NCI-H774 (cell line): ENCODE measurements at regions not wholly inside any gene's neighbourhood (a gene's known extent, or its start where the extent isn't known, plus 50 kb on each side); places are given as distances from the start of the nearest gene placed in this dataset.

Experiments
- DNase-seq: peaks from one replicate; lab custom pipeline; 2025; lab: John Stamatoyannopoulos, UW

DNA sequence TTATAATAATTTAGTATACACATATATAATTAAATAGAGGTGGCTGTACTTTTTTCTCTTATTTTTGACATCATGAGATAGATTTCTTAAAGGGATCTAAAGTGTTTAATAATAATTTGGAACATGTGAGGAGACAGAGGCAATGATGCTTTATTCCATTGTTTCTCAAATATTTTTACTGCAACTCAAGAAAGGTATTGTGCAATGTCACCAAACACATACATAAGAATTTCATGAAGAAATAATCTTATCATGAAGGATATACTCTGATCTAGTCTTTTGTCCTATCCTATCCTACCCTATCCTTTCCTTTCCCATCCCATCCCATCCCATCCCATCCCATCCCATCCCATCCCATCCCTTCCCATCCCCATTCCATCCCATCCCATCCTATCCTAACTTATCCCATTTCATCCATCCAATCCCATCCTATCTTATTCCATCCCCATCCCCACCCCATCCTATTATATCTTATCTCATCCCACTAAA, 232.1 kb upstream of the SMIM21 start:
- no peak for DNase-seq

DNA sequence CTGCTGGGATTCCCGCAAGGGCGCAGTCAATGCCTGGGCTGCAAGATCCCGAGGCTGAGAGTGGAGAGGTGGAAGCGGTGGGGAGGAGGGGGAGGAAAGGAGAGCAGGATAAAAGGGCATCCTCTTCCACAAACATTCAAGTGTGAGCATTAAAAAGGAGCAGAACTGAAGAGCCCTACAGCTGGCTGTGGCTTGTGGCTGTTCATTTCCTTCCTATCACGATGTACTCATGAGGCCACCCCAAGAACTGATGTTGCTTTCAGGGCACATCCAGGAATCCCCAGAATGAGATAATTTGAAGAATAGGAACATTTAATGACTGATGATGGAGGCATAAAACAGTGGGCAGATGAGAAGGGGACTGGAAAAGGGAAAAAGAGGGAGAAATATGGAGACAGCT, 230.8 kb upstream of the SMIM21 start:
- DNase-seq, result no peak

DNA sequence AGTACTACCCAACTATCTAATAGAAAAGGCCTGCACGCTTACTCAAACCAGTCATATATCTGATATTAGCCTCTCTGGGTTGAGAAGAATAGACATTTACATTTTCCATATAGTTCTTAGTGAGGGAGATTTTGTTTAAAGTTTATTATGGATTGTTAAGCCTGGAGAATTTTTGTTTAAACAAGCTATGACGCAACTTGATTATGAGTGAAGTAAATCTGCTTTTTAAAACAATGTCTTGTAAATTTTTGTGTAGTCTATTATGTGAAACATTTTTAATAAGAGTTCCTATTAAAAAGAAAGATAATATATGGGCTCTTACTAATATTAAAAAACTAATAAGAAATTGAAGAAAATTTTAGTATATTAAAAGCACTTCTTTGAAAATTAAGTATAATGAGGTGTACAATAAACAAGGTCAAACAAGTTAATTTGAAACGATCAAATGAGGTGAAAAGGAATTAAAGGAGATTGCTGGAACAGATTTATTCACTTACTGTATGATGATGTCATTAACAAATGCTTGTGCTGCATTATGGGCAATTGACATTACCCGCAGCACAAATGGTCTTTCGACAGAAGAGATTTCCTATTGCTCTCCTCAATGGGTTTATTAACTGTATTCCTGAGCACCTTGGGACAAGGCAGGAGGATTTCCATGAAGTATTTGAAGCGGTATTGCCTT, 229.2 kb upstream of the SMIM21 start:
- DNase-seq, result no peak

DNA sequence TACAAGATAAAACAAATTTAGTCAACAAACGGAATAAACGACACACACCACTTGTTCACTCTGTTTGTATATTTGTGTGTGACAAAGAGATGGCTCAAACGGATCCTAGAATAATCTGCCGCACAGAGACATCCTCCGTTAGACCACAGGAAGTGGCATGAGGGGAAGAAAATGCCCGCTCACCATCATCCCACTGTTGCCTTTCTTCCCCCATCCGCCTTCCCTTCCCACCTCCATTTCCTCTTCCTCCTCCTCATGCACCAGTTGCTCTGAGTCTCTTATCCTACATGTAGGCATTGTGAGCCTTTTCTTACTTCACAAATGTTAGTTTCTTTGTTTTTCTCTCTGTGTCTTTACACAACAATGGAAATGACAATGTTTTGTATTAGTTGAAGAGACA, 228.5 kb upstream of the SMIM21 start:
- no peak for DNase-seq

DNA sequence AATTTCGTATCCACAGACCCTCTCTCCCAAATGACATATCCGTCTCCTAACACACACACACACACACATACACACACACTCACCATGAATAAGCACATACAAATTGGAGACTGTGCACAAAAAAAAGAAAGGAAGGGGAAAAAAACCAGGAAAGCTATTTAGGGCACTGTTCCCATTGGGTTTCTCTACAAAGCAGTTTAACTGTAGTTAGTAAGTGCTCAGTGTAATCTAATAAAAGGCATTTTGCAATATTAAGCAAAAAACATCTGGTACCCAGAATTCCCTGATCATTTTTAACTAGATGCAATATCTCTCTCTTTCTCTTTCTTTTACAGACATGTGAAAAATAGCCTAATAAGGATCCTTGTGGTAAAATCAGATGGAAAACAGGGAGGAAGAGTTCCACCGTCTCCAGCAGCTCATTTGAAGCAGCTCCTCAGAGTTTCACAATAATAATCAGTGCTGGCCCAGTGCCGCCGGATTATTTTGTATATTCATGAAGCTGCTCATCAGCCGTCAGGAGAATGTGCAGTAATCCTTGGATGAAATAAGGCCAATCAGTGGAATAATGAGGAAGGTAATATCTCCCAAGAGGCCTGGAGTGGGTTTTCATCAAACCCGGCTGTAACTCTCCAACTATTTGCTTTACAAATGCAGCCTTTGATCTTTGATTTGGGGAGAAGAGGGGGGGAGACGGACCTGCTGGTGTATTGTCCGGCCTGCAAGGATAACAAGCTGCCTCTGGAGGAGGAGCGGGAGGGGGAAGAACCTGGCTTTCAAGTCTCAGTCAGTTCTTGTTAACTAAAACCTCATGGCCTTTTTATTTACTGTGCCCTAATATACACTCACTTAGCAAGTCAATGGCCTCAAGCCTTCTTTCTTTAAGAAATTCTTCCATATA, 227.6 kb upstream of the SMIM21 start:
- DNase-seq, result no peak

DNA sequence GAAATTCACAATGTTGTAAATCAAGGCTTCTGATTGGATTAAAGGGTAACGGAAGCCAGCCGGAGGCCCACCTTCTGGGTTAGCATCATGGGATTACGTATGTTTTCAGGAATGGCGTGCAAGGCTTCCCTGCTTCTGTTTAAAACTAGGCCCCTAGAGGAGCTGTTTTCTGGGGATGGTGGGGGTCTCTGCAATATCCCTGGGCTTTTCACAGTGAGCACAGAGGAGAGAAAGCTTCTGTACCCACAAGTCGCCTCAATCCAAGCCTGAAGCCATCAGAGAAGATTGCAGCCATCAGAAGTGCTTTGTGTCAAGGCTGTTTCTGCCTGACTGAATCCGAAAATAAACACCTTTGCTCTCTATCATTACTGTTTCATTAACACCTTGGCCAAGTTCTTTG, 226.9 kb upstream of the SMIM21 start:
- no peak for DNase-seq

DNA sequence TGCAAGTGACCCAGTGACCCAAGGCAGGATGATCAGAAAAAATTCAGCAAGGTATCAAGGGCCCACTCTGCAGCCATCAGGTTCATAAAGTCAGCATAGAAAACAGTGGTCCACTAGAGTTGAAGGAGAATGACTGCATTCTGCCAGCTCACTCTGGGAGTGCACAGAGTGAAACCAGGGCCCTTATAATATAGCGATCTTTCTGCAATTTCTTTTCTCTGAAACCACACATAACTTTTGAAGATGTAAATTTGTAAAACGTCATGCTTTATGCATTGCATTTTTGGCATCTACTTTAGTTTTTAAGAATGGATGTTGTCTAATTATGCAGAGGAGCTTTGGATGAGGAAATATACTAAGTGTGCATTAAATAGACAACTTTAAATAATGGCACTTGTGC, 225.0 kb upstream of the SMIM21 start:
- no peak for DNase-seq

DNA sequence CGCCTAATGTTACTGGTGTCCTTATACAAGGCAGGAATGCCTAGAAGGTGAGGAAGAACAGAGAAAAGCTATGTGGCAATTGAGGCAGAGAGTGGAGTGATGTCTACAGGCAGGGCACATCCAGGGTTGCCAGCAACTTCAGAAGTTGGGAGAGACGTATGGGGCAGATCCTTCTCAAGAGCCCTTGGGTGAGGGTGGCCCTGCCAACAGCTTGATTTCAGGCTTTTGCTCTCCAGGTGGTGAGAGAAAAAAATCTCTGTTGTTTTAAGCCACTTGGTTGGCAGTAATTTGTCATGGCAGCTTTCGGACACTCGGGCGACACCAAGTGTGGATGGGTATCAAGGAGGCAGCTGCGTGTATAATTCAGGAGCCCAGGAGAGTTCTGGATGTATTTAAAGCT, 217.4 kb upstream of the SMIM21 start:
- DNase-seq, result no peak

DNA sequence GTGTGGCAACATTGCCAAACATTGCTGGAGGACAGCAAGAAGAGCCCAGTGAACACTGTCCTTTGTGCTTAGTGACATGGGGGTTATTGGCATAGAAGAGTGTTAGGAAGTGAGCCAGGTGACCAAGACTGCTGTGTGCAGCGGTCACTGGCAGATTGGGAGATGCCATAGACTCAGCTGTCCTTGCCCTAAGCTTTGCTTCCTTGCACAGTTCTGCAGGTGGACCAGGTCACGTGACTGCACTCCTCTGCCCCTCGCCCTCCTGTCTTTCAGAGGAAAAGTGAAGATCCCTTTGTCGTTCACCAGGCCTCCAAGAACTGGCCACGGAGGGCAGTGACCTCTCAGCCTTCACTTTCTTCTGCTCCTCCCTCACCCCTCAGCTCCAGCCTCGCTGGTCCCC, 215.6 kb upstream of the SMIM21 start:
- no peak for DNase-seq

DNA sequence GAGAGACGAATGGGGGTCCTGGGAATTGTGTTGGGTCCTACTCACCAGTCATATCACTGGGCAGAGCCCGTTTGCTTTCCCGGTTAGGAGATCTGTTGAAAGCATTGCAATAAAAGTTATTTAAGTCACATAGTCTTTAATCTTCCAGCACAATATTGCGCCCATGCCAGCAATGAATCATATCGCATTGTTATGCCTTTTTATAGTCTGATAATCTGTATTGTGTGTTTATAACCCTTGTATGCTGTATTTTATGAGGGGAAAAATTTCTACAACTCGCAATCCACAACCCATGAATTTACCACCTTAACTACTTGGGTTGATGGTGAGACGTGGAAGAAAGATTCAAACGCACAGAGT, 211.9 kb upstream of the SMIM21 start:
- no peak for DNase-seq

DNA sequence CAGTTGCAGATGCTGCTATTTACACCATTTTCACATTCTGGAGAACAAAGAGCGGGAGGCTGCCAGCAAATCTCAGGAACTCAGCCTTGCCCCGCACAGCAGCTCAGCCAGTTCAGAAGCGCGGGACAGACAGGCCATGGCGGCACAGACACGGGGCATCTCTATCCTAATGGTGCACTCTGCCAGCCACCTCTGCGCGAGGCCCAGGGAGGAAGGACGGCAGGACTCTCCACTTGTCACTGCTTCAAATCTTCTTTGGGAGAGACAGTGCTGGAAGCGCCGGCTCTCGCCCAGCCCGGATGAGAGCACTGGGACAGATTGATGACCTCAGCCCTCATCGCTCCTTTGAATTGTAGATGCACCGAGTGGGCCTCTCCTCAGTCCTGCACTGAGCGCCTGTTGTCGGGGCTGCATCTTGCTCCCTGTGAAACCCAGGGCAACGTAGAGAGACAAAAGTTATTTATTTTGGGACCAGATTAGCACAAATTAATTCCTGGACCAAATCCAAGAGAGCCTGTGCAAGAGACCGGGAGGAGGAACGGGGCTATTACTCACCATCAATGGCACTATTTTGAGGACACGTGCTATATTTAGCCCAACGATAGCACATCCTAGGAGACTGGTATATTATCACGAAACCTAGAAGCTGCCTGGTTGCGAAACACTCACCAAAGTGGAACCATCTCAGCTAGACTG, 211.4 kb upstream of the SMIM21 start:
- DNase-seq, result no peak

DNA sequence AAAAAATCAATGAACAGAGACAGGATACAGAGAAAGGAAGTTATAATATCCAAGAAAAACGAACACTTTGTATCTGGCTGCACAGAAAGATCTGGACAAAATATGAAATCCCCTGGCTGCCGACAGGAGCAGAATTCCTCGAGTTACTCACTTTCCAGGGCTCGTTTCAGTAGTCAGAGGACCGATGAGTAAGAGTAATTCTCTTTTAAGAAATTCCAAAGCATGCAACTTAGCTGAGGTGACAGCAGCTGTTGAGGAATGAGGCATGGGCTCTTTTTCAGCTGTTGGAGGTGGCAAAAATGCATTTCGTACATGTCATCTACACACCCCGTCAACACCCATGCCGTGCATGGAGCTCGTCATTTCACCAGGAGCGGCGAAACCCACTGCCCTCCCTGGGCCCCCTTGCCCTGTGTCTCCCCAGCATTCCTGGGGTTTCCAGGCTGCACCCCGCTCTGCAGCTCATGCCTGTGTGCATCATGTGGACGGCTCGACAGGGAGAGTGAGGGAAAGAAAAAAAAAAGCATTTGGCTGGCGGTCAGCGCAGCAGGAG, 210.8 kb upstream of the SMIM21 start:
- no peak for DNase-seq

DNA sequence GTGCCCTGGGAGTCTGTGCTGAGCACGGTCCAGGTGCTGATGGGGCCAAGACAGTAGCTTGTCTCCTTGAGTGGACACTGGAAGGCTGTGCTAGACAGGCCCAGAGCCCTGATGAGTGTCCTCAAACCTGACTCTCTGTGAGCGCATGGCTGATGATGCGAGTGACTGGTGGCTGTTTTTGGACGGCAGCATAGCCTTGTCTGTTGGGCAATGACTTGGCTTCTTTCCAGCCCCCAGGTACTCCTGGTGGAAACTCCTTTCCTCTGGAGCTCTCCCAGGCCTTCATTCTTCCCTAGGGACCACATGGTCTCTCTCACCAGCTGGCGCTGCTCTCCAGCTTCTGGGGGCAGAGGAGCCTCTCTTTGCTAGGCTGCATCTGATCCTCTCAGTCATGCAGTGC, 207.6 kb upstream of the SMIM21 start:
- no peak for DNase-seq

DNA sequence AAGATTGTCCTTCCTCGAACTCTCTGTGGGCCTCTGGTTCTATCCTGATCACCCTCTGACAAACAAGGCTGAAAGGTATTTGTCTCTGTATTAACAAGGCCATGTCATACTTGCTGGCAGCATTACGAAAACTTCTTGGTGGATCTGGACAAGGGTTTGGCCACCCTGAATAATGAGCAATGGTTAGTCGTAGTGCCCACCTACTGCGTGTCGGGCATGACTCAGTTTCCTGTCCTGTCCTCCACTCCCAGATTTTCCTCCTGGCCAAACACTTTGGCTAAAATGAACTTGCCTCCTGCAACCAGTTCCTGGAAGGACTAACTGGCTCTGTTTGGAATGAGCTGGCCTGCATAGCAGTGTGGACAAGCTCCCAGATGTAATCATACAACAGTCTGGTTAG, 198.5 kb upstream of the SMIM21 start:
- no peak for DNase-seq

DNA sequence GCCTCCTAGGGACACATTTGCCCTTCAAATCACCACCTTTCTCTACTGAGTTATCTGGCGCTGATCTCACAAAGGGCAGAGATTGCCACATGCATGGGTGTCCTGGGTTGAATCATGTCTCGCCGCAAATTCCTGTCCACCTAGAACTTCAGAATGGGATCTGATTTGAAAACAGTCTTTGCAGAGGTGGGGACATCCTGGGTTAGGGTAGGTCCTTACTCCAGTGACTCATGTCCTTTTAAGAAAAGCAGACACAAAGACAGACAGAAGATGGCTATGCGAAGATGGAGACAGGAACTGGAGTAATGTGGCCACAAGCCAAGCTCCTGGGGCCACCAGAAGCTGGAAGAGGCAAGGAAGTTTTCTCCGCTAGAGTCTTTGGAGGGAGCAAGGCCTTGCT, 197.4 kb upstream of the SMIM21 start:
- DNase-seq, result no peak

DNA sequence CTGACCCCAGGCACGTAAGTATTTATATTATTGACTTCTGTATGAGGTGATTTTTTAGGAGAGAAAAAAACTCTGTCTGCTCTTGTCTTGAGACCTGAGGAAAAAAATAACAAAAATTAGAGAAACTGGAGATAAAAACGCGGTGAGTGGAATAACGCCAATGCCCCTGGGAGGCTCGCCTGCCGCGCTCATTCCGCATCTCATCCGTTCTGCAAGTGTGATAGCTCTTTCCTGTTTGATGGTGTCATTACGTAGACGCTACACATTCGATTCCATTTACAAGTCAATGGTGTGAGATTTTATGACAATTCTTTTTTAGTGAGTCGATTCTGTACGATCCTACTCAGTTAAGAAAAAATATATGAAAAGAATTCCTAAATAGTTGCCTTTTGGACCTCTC, 194.3 kb upstream of the SMIM21 start:
- DNase-seq, result no peak

DNA sequence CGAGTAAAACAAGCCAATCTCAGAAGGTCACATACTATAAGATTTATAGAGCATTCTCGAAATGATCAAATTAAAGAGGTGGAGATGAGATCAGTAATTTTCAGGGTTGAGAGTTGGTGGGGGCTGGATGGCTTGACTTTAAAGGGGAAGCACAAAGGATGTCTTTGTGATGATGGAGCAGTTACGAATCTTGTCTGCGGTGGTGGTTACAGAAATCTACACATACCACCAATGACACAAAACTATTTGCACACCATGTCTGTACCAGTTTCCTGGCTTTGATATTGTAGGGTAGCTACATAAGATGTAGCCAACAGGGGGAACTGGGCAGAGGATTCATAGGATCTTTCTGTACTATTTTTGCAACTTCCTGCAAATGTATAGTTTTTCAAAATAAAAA, 190.6 kb upstream of the SMIM21 start:
- no peak for DNase-seq

DNA sequence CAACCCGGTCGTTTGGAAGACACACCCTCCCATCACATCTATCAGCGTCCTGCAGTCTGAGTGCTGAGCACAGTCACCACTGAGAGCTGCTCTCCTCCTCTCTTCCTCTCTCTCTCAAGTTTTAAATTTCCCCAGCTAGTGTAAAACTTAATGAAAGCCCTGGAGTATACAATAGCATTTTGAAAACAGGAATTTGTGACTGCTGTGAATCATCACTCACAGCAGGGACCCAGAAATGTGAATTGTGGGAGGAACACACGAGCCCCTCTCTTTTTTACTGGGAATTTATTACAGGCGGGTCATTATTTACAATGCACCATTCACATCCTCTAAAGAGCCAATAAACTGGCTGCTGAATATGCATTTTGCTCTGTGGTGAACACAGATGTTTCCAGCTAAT, 185.0 kb upstream of the SMIM21 start:
- no peak for DNase-seq

DNA sequence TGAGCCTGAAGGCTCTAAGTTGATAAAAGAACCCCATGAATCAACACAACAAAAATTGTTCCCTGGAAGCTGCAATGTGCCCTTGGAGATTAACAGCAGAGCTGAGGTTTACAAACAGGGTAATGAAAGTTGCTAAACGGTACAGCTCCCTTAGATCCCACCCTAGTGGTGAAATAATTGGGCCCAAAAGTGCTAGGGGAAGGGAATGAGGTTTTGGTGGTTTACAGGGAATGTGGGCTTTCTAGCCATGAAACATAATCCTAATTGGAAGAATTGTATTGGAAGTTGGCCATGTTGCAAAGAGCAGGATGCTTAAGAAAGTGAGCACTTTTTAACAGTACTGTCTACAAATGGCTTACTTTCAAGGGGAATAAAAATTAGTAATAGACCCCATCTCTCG, 180.2 kb upstream of the SMIM21 start:
- no peak for DNase-seq

DNA sequence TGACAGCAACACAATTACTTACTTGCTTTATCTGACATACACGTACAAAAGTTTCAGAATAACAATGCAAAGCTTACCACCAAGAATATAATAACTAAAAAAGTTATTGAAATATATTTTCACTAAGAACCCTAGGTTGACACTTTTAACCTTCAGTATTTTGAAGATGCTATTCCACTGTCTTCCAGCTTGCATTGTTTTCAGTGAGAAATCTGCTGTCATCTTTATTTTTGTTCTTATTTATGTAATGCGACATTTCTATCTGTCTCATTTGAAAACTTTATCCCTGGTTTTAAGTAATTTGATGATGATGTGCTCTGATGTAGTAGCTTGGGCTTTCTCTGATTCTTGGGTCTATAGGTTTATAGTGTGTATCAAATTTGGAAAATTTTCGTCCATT, 165.0 kb upstream of the SMIM21 start:
- DNase-seq, result no peak

DNA sequence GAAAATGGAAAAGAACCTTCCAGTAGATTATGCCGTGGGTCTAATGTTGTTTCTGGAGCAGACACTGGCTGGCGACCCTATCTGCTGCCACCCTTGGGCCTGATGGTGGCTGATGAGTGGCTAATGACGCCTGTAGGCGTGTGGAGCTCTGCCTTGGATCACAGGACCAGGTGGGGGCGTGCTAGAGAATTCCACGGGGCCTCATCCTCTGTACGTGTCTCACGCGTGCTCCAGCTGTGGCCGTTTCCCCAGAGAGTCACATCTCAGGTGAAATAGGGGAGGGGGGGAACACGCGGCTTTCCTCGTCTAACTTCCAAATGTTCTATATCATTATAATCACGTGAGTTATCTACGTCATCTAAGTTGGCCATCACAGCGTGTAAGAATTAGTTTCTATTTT, 160.9 kb upstream of the SMIM21 start:
- no peak for DNase-seq

DNA sequence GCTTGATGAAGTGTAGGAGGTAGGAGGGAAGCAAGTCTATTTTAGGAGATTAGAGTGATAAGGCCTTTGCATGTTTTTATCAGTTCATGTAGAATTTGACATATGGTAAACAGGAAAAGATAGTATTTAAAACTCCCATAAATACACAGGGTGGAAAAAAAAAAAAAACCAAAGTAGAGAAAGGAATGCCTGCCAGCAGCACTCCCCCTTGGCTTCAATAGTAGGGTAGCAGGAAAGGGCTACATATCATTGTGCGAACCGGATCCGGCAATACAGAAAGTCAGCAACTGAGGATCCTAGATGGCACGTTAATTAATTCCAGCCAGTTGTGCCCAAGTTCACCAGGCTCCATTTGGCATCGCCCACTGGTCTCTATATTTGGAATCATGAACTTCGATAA, 159.6 kb upstream of the SMIM21 start:
- no peak for DNase-seq
